ENCODE measurements at regions not wholly inside any gene's neighbourhood (a gene's known extent, or its start where the extent isn't known, plus 50 kb on each side); places are given as distances from the start of the nearest gene placed in this dataset.

DNA sequence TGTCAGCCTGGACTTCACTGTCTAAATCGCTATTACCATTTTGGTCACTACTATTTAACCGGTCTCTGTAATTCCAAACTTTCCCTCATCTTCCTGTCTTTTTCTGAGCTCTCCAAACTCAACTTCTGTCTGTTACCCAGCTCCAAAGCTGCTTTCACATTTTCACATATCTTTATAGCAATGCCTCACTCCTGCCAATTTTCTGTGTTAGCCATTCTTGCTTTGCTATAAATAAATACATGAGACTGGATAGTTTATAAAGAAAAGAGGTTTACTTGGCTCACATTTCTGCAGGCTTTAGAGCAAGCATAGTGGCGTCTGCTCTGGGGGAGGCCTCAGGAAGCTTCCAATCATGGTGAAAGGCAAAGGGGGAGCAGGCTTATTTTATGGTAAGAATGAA lies 368.3 kb upstream of the GNPDA2 start:
- TF ChIP-seq CTCF (conservative IDR thresholded peaks at IDR 0.05; ENCODE audit: low read depth, low read length) (no peak), RAD21 (IDR thresholded peaks at IDR 0.05; ENCODE audit: low read length) (no peak), POLR2A (IDR thresholded peaks at IDR 0.05; ENCODE audit: low read depth, low read length) (no peak), CEBPB (IDR thresholded peaks at IDR 0.05; ENCODE audit: low read depth, low read length) (no peak), MAFK (IDR thresholded peaks at IDR 0.05; ENCODE audit: low read depth, low read length) (no peak), FOS (IDR thresholded peaks at IDR 0.05; ENCODE audit: low read depth, low read length) (no peak), CHD1 (IDR thresholded peaks at IDR 0.05; ENCODE audit: low read depth, low read length) (no peak), ELK1 (IDR thresholded peaks at IDR 0.05; ENCODE audit: borderline replicate concordance, low read depth, low read length) (no peak), NFE2L2 (IDR thresholded peaks at IDR 0.05; ENCODE audit: low read depth, low read length) (no peak), BHLHE40 (IDR thresholded peaks at IDR 0.05; ENCODE audit: low read depth, low read length) (no peak), RFX5 (IDR thresholded peaks at IDR 0.05; ENCODE audit: low read depth, low read length) (no peak), MAZ (IDR thresholded peaks at IDR 0.05; ENCODE audit: borderline replicate concordance, low read depth, low read length) (no peak), RCOR1 (IDR thresholded peaks at IDR 0.05; ENCODE audit: insufficient replicate concordance, low read length) (no peak)
- TF ChIP-seq, protein P1, sequence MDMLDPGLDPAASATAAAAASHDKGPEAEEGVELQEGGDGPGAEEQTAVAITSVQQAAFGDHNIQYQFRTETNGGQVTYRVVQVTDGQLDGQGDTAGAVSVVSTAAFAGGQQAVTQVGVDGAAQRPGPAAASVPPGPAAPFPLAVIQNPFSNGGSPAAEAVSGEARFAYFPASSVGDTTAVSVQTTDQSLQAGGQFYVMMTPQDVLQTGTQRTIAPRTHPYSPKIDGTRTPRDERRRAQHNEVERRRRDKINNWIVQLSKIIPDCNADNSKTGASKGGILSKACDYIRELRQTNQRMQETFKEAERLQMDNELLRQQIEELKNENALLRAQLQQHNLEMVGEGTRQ (IDR thresholded peaks at IDR 0.05; ENCODE audit: low read depth, low read length) = no peak

Data from IMR-90 (cell line).